Trophoblast cell (in vitro differentiated cells and primary cell): ENCODE measurements at regions not wholly inside any gene's neighbourhood (a gene's known extent, or its start where the extent isn't known, plus 50 kb on each side); places are given as distances from the start of the nearest gene placed in this dataset.

Experiments
- DNase-seq, 2 donors: peaks; one replicate each; pipeline ENCODE4 v3.0.0-alpha.2; 2016
- H2AFZ ChIP-seq: 2 replicates; pipeline ENCODE4 v1.6.1; 2013; ENCODE audit warnings: low read length, moderate library complexity, mild to moderate bottlenecking; ENCODE audit not compliant: insufficient read depth, poor library complexity
- H2AK5ac ChIP-seq: 2 replicates; pipeline ENCODE4 v1.6.1; 2013; ENCODE audit warnings: mild to moderate bottlenecking, low read length
- H2BK120ac ChIP-seq: 2 replicates; pipeline ENCODE4 v1.6.1; 2013; ENCODE audit warnings: low read length, mild to moderate bottlenecking, moderate library complexity; ENCODE audit not compliant: insufficient read depth, poor library complexity
- H2BK12ac ChIP-seq: 2 replicates; pipeline ENCODE4 v1.6.1; 2013; ENCODE audit warnings: mild to moderate bottlenecking, low read length, moderate library complexity
- H2BK5ac ChIP-seq: 2 replicates; pipeline ENCODE4 v1.6.1; 2013; ENCODE audit warnings: low read length, low read depth, moderate library complexity, mild to moderate bottlenecking; ENCODE audit not compliant: poor library complexity
- H3K14ac ChIP-seq: 2 replicates; pipeline ENCODE4 v1.6.1; 2013; ENCODE audit warnings: mild to moderate bottlenecking, low read length
- H3K18ac ChIP-seq: 2 replicates; pipeline ENCODE4 v1.6.1; 2013; ENCODE audit warnings: mild to moderate bottlenecking, low read length
- H3K23ac ChIP-seq: 2 replicates; pipeline ENCODE4 v1.6.1; 2013; ENCODE audit warnings: low read length
- H3K27ac ChIP-seq: 2 replicates; pipeline ENCODE4 v1.5.1; 2013; ENCODE audit warnings: low read depth, mild to moderate bottlenecking, inconsistent platforms, low read length, moderate library complexity
- H3K27me3 ChIP-seq: 2 replicates; pipeline ENCODE4 v1.6.1; 2013; ENCODE audit warnings: inconsistent platforms, mild to moderate bottlenecking, low read length, moderate library complexity; ENCODE audit not compliant: insufficient read depth
- H3K36me3 ChIP-seq, 2 experiments: 1 replicate in 1 of 2; 2 replicates in 1 of 2; pipeline ENCODE4 v1.6.1; 2013; ENCODE audit warnings: low read length in 2 of 2, mild to moderate bottlenecking in 2 of 2, moderate library complexity in 1 of 2; ENCODE audit not compliant: insufficient read depth in 2 of 2, control insufficient read depth in 1 of 2
- H3K4ac ChIP-seq: 2 replicates; pipeline ENCODE4 v1.6.1; 2013; ENCODE audit warnings: low read depth, mild to moderate bottlenecking, low read length, moderate library complexity
- H3K4me1 ChIP-seq, 2 experiments: 1 replicate in 1 of 2; 2 replicates in 1 of 2; pipeline ENCODE4 v1.6.1; 2013; ENCODE audit warnings: low read length in 2 of 2, mild to moderate bottlenecking in 2 of 2, moderate library complexity in 1 of 2; ENCODE audit not compliant: insufficient read depth in 2 of 2, control insufficient read depth in 1 of 2
- H3K4me2 ChIP-seq: 2 replicates; pipeline ENCODE4 v1.6.1; 2013; ENCODE audit warnings: inconsistent platforms, mild to moderate bottlenecking, low read length, moderate library complexity
- H3K4me3 ChIP-seq: 2 replicates; pipeline ENCODE4 v1.5.1; 2013; ENCODE audit warnings: mild to moderate bottlenecking, low read depth, low read length, inconsistent platforms
- H3K79me1 ChIP-seq: one replicate; pipeline ENCODE4 v1.6.1; 2013; ENCODE audit warnings: low read length
- H3K79me2 ChIP-seq: 2 replicates; pipeline ENCODE4 v1.6.1; 2013; ENCODE audit warnings: low read length, mild to moderate bottlenecking; ENCODE audit not compliant: control insufficient read depth, insufficient read depth, poor library complexity
- H3K9ac ChIP-seq: 2 replicates; pipeline ENCODE4 v1.6.1; 2013; ENCODE audit warnings: mild to moderate bottlenecking, low read length
- H3K9me3 ChIP-seq: 2 replicates; pipeline ENCODE4 v1.6.1; 2013; ENCODE audit warnings: low read depth, mild to moderate bottlenecking, control low read depth, inconsistent platforms, low read length; ENCODE audit not compliant: insufficient read depth
- H4K12ac ChIP-seq: 2 replicates; pipeline ENCODE4 v1.6.1; 2013; ENCODE audit warnings: low read depth, mild to moderate bottlenecking, low read length, moderate library complexity
- H4K8ac ChIP-seq: 2 replicates; pipeline ENCODE4 v1.6.1; 2013; ENCODE audit warnings: low read depth, mild to moderate bottlenecking, low read length, moderate library complexity
- H4K91ac ChIP-seq: one replicate; pipeline ENCODE4 v1.6.1; 2013; ENCODE audit warnings: low read depth, mild to moderate bottlenecking, low read length, moderate library complexity
- WGBS: extraction: QIAGEN DNeasy Blood & Tissue Kit; methylation state at CpG from one replicate; pipeline ENCODE4 v1.1.7; 2013; ENCODE audit warnings: missing lambda C conversion rate; ENCODE audit not compliant: insufficient read length, insufficient coverage; ENCODE audit errors: extremely low coverage; 5-methylcytosine and 5-hydroxymethylcytosine counted together

DNA sequence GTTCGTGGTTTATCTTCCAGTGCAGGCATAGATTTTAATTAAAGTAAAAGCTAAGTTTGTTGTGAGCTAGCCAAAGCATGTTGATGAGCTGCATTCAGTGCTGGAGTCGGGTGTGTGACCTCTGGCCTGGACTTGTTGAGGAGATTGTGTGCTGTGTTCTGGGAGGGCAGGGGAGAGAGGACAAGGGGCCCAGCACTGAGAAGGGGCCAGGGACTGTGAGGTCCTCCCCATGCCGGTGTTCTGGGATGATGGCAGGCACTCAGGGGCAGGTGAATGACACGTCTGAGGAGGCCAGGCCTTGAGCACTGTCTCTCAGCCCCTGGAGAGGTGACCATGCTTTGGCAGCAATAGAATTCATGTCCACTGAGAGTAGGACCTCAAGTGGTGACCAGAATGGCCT is 97.9 kb downstream of the FOXF2 start:
- Histone ChIP-seq H3K14ac (no peak overlapping the region), H2AFZ (no peak overlapping the region), H3K4me3 (no peak overlapping the region), H3K36me3 (no peaks in the 10 kb centered on the region), H3K9ac (no peak overlapping the region), H3K27ac (no peak overlapping the region), H2BK5ac (no peak overlapping the region), H3K4me1 (no peaks in the 10 kb centered on the region), H3K18ac (no peak overlapping the region), H3K4ac (no peak overlapping the region), H3K9me3 (no peaks in the 10 kb centered on the region), H2BK12ac (no peak overlapping the region), H3K4me2 (no peak overlapping the region), H3K79me2 (no peaks in the 10 kb centered on the region), H2BK120ac (no peak overlapping the region), H2AK5ac (no peak overlapping the region), H4K8ac (no peak overlapping the region), H3K27me3 (no peaks in the 10 kb centered on the region), H3K79me1 (no peaks in the 10 kb centered on the region), H4K12ac (no peak overlapping the region), H4K91ac (no peak overlapping the region), H3K23ac (no peak overlapping the region)
- no peak for DNase-seq
- no CpG with 5 or more reads among the region's 4 CpGs for whole genome bisulfite sequencing

DNA sequence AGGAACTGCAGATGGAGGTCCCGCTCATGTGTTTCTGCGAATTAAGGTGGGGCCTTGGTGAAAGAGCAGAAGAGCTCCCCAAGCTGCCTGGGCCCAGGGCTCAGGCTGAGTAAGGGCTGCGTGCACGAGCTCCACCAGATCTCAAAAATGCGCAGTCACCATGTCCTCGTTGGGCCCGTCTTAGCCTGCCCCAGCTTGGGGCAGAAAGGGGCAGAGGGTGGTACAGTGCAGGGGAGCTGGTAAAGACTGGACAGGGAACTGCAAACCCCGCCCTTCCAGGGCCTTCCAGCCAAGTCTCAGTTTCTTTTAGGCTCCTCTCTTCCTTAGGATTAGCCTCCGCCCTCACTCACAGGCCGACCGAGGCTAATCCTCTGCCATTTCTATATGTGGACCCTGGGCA is 101.6 kb downstream of the FOXF2 start:
- Histone ChIP-seq H4K91ac (no peak overlapping the region), H2BK5ac (no peak overlapping the region), H3K4me1 (no peaks in the 10 kb centered on the region), H3K4ac (no peak overlapping the region), H2BK120ac (no peak overlapping the region), H4K8ac (no peak overlapping the region), H3K14ac (no peak overlapping the region), H3K4me2 (no peak overlapping the region), H3K36me3 (no peaks in the 10 kb centered on the region), H3K4me3 (no peak overlapping the region), H4K12ac (no peak overlapping the region), H3K27ac (no peak overlapping the region), H2BK12ac (no peak overlapping the region), H3K9me3 (peaks cover 3% of the 10 kb centered on the region), H3K23ac (no peak overlapping the region), H3K79me1 (no peaks in the 10 kb centered on the region), H3K27me3 (no peaks in the 10 kb centered on the region), H3K79me2 (no peaks in the 10 kb centered on the region), H3K18ac (no peak overlapping the region), H2AFZ (no peak overlapping the region), H3K9ac (no peak overlapping the region), H2AK5ac (no peak overlapping the region)
- no peak for DNase-seq
- WGBS, result no CpG with 5 or more reads among the region's 11 CpGs

DNA sequence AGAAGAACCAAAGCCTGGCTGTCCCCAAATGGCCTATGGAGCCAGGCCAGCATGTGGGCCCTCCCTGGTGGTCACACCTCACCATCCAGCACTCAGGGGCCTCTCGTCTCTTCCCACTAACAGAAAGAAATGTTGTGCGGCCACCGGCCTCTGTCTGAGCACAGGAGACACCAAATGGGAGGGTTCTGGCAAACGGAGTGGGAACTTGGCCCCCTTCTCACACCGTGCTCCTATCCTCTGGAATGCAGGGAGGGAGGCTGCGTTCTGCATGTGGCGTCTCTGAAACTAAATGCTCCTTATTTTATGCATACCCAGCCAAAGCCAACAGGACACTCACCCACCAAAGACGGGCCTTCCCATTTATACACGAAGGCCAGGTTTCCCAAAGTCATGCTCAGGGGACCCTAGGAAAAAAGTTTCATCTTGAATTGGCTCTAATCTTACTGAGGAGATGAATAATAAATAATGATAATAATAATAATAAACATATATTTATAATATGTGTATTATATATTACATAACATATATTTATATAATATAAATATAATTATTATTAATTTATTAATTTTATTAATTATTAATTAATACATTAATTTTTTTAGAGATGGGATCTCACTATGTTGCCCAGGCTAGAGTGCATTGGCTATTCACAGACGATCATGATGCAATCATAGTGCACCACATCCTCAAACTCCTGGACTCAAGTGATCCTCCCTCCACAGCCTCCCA is 102.4 kb downstream of the FOXF2 start:
- Histone ChIP-seq H2AFZ (no peak overlapping the region), H3K79me2 (no peaks in the 10 kb centered on the region), H3K4me2 (no peak overlapping the region), H3K27me3 (no peaks in the 10 kb centered on the region), H2BK5ac (no peak overlapping the region), H3K18ac (no peak overlapping the region), H3K9ac (no peak overlapping the region), H2AK5ac (no peak overlapping the region), H3K4ac (no peak overlapping the region), H2BK120ac (no peak overlapping the region), H3K27ac (no peak overlapping the region), H4K12ac (no peak overlapping the region), H2BK12ac (no peak overlapping the region), H4K91ac (no peak overlapping the region), H3K9me3 (peaks cover 4% of the 10 kb centered on the region), H3K4me1 (no peaks in the 10 kb centered on the region), H3K14ac (no peak overlapping the region), H4K8ac (no peak overlapping the region), H3K23ac (no peak overlapping the region), H3K4me3 (no peak overlapping the region), H3K36me3 (no peaks in the 10 kb centered on the region), H3K79me1 (no peaks in the 10 kb centered on the region)
- DNase-seq, result no peak
- WGBS, result no CpG with 5 or more reads among the region's 10 CpGs

GRCh38 chr6:1494671-1495070 is 105.3 kb downstream of the FOXF2 start:
- Histone ChIP-seq H2BK12ac (no peak overlapping the region), H3K79me2 (no peaks in the 10 kb centered on the region), H3K18ac (no peak overlapping the region), H3K27me3 (no peaks in the 10 kb centered on the region), H4K8ac (no peak overlapping the region), H2BK120ac (no peak overlapping the region), H3K14ac (no peak overlapping the region), H4K91ac (no peak overlapping the region), H3K36me3 (no peaks in the 10 kb centered on the region), H3K4ac (no peak overlapping the region), H3K27ac (no peak overlapping the region), H3K9me3 (peaks cover 5% of the 10 kb centered on the region), H2AK5ac (no peak overlapping the region), H4K12ac (no peak overlapping the region), H3K4me1 (no peaks in the 10 kb centered on the region), H2BK5ac (no peak overlapping the region), H3K9ac (no peak overlapping the region), H3K23ac (no peak overlapping the region), H2AFZ (no peak overlapping the region), H3K4me2 (no peak overlapping the region), H3K4me3 (no peak overlapping the region), H3K79me1 (no peaks in the 10 kb centered on the region)
- DNase-seq, result no peak
- WGBS, result no CpG with 5 or more reads among the region's 9 CpGs
